HG02571 (cell line): ENCODE measurements at regions not wholly inside any gene's neighbourhood (a gene's known extent, or its start where the extent isn't known, plus 50 kb on each side); places are given as distances from the start of the nearest gene placed in this dataset.
"Not testable (repeated sequence)": the region's sequence is repeated elsewhere in the genome, so short reads cannot be mapped to it uniquely, and the experiment has no call there.

Experiments
- ATAC-seq: cut with Tn5 transposase; IDR thresholded peaks from one replicate; pipeline ENCODE4 v1.9.1; 2021; ENCODE audit warnings: mild to moderate bottlenecking, moderate library complexity; ENCODE audit not compliant: unreplicated experiment

GRCh38 chr12:11535127-11535526 is 114.3 kb upstream of the ETV6 start:
- ATAC-seq, result no peak

DNA sequence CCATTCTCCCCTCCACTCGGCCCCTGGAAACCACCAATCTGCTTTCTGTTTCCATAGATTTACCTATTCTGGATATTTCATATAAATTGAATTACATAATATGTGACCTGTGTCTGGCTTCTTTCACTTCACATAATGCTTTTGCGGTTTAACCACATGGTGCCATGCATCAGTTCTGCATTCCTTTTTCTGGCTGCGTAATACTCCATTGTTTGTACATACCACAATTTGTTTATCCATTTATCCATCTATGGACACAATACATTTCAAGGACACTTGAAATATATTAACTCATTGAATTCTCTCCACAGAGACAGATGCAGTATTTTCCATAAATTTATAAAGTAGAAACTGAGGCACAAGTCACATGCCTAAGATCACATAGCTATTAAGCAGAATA is 110.3 kb upstream of the ETV6 start:
- ATAC-seq, result no peak

DNA sequence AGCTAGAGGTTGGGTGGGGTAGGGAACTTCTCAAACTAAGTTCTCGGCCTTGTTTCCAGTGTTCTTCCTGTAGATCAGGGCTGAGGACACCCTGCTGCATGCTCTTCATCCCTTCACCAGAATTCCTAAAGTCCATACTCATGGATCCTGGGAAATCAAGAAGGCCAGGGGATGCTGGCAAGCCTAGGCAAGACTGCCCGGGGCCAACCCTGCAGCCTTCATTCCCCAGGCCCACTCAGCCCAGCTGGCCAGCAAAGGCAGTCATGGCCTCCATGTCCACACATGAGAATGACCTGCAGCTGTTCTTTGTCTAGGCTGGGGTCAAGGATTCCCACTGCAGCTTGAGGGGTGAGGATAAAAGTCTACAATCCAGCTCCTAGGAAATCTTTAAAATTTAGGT is 109.3 kb upstream of the ETV6 start:
- ATAC-seq, result no peak

GRCh38 chr12:11540615-11541310 is 108.7 kb upstream of the ETV6 start:
- no peak for ATAC-seq

GRCh38 chr12:11542599-11542998 is 106.9 kb upstream of the ETV6 start:
- no peak for ATAC-seq

- ATAC-seq, result no peak
These were observed 105.9 kb upstream of the ETV6 start for GRCh38 chr12:11543457-11544158.

DNA sequence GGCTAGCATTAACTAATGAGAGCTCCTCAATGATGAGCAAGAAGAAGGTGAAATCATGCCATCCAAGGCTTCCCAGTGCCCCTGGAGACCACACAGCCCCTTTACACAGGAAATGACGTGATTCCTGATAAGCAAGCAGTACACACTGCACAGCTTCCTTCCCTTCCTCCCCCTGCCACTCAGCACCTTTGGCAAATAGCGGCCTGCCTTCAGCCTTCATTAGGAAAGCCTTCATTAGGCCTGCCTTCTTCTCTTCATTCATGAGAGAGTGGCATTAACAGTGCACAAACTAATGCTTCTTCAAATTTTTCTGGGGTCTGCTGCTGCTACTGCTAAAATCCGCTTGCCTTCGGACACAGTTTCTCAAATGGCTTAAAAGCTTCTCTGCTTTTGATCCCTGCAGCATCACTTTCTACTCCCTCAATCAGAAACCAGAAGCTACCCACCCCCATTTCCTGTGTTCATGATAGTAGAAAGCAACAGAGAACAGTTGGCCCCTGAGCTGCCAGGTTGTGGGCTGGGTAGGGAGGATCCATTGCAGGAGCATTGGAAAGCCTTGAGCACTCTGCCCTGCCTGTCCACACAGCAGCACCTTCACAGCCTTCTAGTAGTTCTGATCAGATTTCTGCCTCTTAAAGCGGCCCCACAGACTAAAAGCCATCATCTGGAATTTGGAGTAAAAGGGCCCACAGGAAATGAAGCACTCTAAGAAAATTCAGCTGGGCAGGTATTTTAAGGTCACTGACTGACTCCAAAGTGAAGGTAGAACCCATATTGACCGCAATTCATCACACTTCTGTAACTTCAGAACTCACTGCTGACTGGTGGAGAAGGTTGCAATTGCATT is 103.8 kb upstream of the ETV6 start:
- peak; percentile 81 for ATAC-seq

DNA sequence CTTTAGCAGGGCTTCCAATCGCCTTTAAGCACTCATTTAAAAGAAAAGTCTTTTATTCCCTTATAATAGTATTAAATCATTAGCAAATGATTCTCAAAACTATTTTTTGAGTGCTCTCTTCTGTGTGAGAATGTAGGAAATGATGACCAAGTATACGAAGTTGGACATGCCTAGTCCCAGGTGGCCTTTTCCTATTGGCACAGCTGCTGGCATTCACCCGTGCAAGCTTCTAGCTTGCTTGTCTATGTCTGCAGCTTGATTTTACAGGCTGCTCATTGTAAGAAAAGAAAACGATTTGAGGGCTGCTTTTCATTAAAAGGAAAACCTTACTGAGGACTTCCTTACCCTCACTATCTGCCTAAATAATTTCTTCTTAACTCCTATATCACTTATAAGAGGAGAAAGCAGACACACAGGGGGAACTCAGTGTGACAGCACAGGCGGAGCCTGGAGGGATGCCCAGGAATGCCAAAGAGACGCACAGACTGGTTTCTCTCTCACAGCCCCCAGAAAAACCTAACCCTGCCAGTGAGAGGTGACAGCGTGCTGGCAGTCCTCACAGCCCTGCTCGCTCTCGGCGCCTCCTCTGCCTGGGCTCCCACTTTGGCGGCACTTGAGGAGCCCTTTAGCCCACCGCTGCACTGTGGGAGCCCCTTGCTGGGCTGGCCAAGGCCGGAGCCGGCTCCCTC is 102.7 kb upstream of the ETV6 start:
- not testable (repeated sequence) for ATAC-seq

- not testable (repeated sequence) for ATAC-seq
These were observed 102.2 kb upstream of the ETV6 start for GRCh38 chr12:11547271-11547646.

GRCh38 chr12:11549119-11549518 is 100.4 kb upstream of the ETV6 start:
- no peak for ATAC-seq

DNA sequence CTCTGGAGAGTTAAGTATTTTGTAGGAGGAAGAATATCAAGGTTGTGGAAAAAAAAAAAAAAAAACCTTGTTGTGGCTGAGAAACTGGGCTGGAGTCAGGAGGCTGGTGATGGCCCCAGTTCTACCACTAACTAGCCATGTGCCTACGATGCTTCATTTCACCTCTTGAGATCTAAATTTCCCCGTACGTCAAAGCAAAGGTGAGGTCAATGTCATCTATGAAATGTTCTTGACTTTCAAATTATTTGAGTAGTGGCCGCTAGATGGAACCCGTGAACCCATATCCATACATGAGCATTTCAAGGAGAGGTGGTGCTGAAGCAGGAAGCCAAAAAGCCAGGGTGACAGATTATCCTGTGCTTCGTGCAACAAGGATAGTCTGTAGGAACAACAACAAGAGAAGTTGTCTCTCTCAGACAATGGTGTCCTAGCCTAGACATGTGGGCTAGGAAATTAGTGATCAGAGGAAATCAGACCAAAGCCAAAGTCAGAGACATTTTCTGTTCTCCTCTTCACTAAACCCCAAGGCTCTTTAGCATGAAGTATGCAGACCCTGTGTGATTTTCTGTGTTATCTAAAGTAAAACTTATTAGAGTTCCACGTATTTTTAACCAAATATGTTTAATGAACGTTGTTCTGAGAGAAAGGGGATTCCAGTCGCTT is 95.5 kb upstream of the ETV6 start:
- peak; percentile 77 for ATAC-seq

DNA sequence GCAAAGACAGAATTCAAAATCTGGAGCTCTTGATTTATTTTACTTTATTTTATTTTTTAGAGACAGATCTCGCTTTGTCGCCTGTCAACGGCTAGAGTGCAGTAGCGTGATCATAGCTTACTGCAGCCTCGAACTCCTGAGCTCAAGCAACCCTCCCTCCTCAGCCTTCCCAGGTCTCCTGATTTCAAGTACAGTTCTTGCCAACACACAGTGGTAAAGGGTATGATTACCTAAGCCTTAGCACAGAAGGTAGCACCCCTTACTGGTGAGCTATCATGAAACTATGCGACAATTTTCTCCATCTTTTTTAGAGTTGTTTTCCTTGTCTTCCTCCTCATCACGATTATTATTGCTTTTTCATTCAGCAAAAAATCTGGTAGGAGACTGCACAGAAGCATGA is 94.3 kb upstream of the ETV6 start:
- no peak for ATAC-seq

GRCh38 chr12:11555743-11556625 is 93.5 kb upstream of the ETV6 start:
- no peak for ATAC-seq

GRCh38 chr12:11556682-11557081 is 92.8 kb upstream of the ETV6 start:
- no peak for ATAC-seq

GRCh38 chr12:11559626-11560340 is 89.7 kb upstream of the ETV6 start:
- no peak for ATAC-seq

DNA sequence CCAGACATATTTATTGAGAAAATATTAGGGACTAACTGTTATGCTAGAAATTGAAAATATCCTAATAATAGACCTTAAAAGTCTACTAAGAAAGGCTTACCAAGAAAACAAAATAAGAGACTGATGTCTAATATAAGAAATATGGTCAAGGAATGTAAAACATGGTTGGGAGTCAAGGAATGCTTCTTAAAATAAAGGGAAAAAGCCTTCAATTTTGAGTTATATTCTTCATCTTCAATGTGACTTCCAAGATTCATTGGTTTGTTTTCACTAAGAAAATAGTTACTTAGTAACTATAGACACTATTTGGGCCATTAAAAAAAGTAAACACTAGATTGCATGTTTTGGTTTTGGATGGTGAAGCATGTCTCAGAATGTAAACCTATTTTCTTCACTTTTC is 88.1 kb upstream of the ETV6 start:
- no peak for ATAC-seq

GRCh38 chr12:11563785-11564739 is 85.4 kb upstream of the ETV6 start:
- ATAC-seq, result no peak
